ENCODE measurements at regions not wholly inside any gene's neighbourhood (a gene's known extent, or its start where the extent isn't known, plus 50 kb on each side); places are given as distances from the start of the nearest gene placed in this dataset.

- no peak for DNase-seq (ENCODE audit: extremely low read depth in 1 of 4, low spot score in 3 of 4)
- no TSS peak for BruUV-seq (replicated peaks)
- 7% methylated on average over 5 of the region's 5 CpGs for WGBS (ENCODE audit: insufficient coverage, low coverage, missing lambda C conversion rate)
These were observed 131.1 kb upstream of the MGMT start for GRCh38 chr10:129335942-129336341.

More at GRCh38 chr10:129335942-129336341, 131.1 kb upstream of the MGMT start:
- no peak overlapping the region for H2AFZ ChIP-seq (ENCODE audit: low read depth, low read length)
- H3K4me1 ChIP-seq (replicated peaks in 1 of 2; ENCODE audit: control insufficient read depth in 2 of 2, insufficient read depth in 2 of 2, low read length in 2 of 2) = no peaks in the 10 kb centered on the region
- ChIA-PET CTCF (ENCODE audit: low intra/inter-chr PET ratio) (no interaction called here), POLR2A (no interaction called here)
- intact Hi-C loops (cut with micrococcal nuclease) = no loop called here
- TF ChIP-seq ZNF253 (CRISPR knock-in tag; conservative IDR thresholded peaks at IDR 0.05) (no peak), CHCHD3 (CRISPR knock-in tag; IDR thresholded peaks at IDR 0.05) (no peak), MTA1 (IDR thresholded peaks at IDR 0.05; ENCODE audit: borderline replicate concordance) (no peak), E2F6 (IDR thresholded peaks at IDR 0.05; ENCODE audit: borderline replicate concordance in 1 of 2, extremely low read depth in 1 of 2, insufficient read depth in 1 of 2, insufficient read length in 1 of 2, low read depth in 1 of 2, low read length in 1 of 2, poor library complexity in 1 of 2, severe bottlenecking in 1 of 2) (no peak), NR0B1 (IDR thresholded peaks at IDR 0.05; ENCODE audit: partially characterized antibody) (no peak), ZNF551 (CRISPR knock-in tag; IDR thresholded peaks at IDR 0.05) (no peak), TRIM25 (IDR thresholded peaks at IDR 0.05; ENCODE audit: borderline replicate concordance) (no peak)
- H3K9ac ChIP-seq (ENCODE audit: insufficient read depth in 1 of 2, low read depth in 2 of 2, low read length in 2 of 2) = no peak overlapping the region
- ATAC-seq (no peak), FAIRE-seq (no peak)
- no peak overlapping the region for H3K27ac ChIP-seq (ENCODE audit: extremely low read depth, low read depth, low read length)
- H3K4me2 ChIP-seq (ENCODE audit: insufficient read depth, low read length) = no peak overlapping the region
- no peaks in the 10 kb centered on the region for H3K9me1 ChIP-seq (ENCODE audit: control insufficient read depth, insufficient read depth, low read length)
- no peaks in the 10 kb centered on the region for H4K20me1 ChIP-seq (replicated peaks; ENCODE audit: control insufficient read depth, insufficient read depth, low read length)
- H3K4me3 ChIP-seq = no peak overlapping the region
- no peaks in the 10 kb centered on the region for H3K9me3 ChIP-seq (replicated peaks; ENCODE audit: control insufficient read depth, insufficient read depth, low read depth, low read length)
- no peaks in the 10 kb centered on the region for H3K79me2 ChIP-seq (ENCODE audit: control insufficient read depth, insufficient read depth, low read length)
- peaks cover 0 to 5% of the 10 kb centered on the region in 2 experiments; a peak in 1 of 5 replicates for H3K27me3 ChIP-seq (ENCODE audit: control insufficient read depth in 2 of 2, insufficient read depth in 2 of 2, low read length in 2 of 2)
- in situ Hi-C loops (cut with MboI) = no loop called here
- H3K36me3 ChIP-seq (ENCODE audit: control insufficient read depth, insufficient read depth, low read length) = no peaks in the 10 kb centered on the region

All from K562 (cell line).